HCT116 (cell line): ENCODE measurements at regions not wholly inside any gene's neighbourhood (a gene's known extent, or its start where the extent isn't known, plus 50 kb on each side); places are given as distances from the start of the nearest gene placed in this dataset.

Experiments used
- ATAC-seq: fragments of 200-7000 bp; cut with Tn5 transposase; 2 replicates; pipeline ENCODE4 v1.9.1; 2020; ENCODE audit warnings: mild to moderate bottlenecking, moderate library complexity
- BruUV-seq: library from RNA; stranded (reverse); fragments of 400-500 nt; replicated peaks from 2 replicates; lab custom pipeline; 2021; lab: Mats Ljungman, UMichigan
- CTCF ChIA-PET: fragments of 300-600 bp; sonication (Branson Sonifier 250); formaldehyde crosslinking; loops from one replicate; lab custom pipeline; 2021; ENCODE audit warnings: antibody characterized with exemption; lab: Charles Lee
- POLR2A ChIA-PET: fragments of 300-600, 350-600 bp; sonication (Branson Sonifier 250); formaldehyde crosslinking; loops from one replicate; lab custom pipeline; 2021; ENCODE audit warnings: antibody characterized with exemption; lab: Charles Lee
- RAD21 ChIA-PET, 2 experiments: fragments of 300-600 bp; sonication (Branson Sonifier 250); formaldehyde crosslinking; loops; one replicate each; lab custom pipeline; 2023; ENCODE audit warnings: low total read pairs in 2 of 2; ENCODE audit not compliant: uncharacterized antibody in 2 of 2, unreplicated experiment in 2 of 2, low non-redundant PET in 1 of 2; lab: Charles Lee
- DNase-seq: peaks from one replicate; pipeline ENCODE4 v3.0.0-alpha.2; 2010; ENCODE audit warnings: low read depth, low spot score
- H2AFZ ChIP-seq: fragments of 200-600 bp; shearing (Covaris generic), sonication (generic); 2 replicates; pipeline ENCODE4 v1.6.1; 2017; ENCODE audit warnings: low read depth, mixed run types, mixed read lengths, antibody characterized with exemption, low read length; ENCODE audit not compliant: poor library complexity, severe bottlenecking
- H3K27ac ChIP-seq: 2 replicates; pipeline ENCODE4 v1.5.1; 2012; ENCODE audit warnings: low read depth, low read length
- H3K27me3 ChIP-seq: fragments of 200-600 bp; sonication (generic); 2 replicates; pipeline ENCODE4 v1.6.1; 2016; ENCODE audit warnings: mixed run types, low read length, mixed read lengths; ENCODE audit not compliant: insufficient read depth
- H3K36me3 ChIP-seq, 2 experiments: fragments of 200-500 bp in 1 of 2; fragments of 200-600 bp in 1 of 2; sonication (Bioruptor generic) in 1 of 2; sonication (generic) in 1 of 2; 2 replicates each; pipeline versions ENCODE4 v1.5.1 to v1.6.1; 2014 to 2016; ENCODE audit warnings: low read length in 2 of 2, inconsistent platforms in 1 of 2, mixed read lengths in 1 of 2, mixed run types in 1 of 2; ENCODE audit not compliant: insufficient read depth in 2 of 2, control insufficient read depth in 1 of 2
- H3K4me1 ChIP-seq, 2 experiments: fragments of 200-600 bp in 1 of 2; sonication (generic) in 1 of 2; 2 replicates each; pipeline versions ENCODE4 v1.5.1 to v1.6.1; 2012 to 2017; ENCODE audit warnings: low read length in 2 of 2, inconsistent platforms in 1 of 2, mild to moderate bottlenecking in 1 of 2, mixed read lengths in 1 of 2, mixed run types in 1 of 2, moderate library complexity in 1 of 2; ENCODE audit not compliant: insufficient read depth in 2 of 2, control insufficient read depth in 1 of 2
- H3K4me2 ChIP-seq: fragments of 200-600 bp; sonication (generic); 2 replicates; pipeline ENCODE4 v1.6.1; 2017; ENCODE audit warnings: mixed run types, low read length, mixed read lengths
- H3K4me3 ChIP-seq, 2 experiments: fragments of 200-600 bp in 1 of 2; sonication (generic) in 1 of 2; replicated peaks in 1 of 2; 2 replicates each; pipeline ENCODE4 v1.5.1; 2011 to 2016; ENCODE audit warnings: low read length in 2 of 2, control low read depth in 1 of 2, low read depth in 1 of 2, mild to moderate bottlenecking in 1 of 2, mixed read lengths in 1 of 2, mixed run types in 1 of 2
- H3K79me2 ChIP-seq: fragments of 200-600 bp; sonication (generic); 2 replicates; pipeline ENCODE4 v1.6.1; 2017; ENCODE audit warnings: mild to moderate bottlenecking, mixed run types, low read length, moderate library complexity, mixed read lengths; ENCODE audit not compliant: insufficient read depth
- H3K9ac ChIP-seq: fragments of 200-600 bp; sonication (generic); 2 replicates; pipeline ENCODE4 v1.6.1; 2016; ENCODE audit warnings: low read length, mixed read lengths
- H3K9me2 ChIP-seq: fragments of 200-600 bp; sonication (generic), shearing (Covaris generic); 2 replicates; pipeline ENCODE4 v1.6.1; 2017; ENCODE audit warnings: mixed run types, mild to moderate bottlenecking, moderate library complexity; ENCODE audit not compliant: insufficient read depth
- H3K9me3 ChIP-seq, 2 experiments: fragments of 200-500 bp in 1 of 2; fragments of 200-600 bp in 1 of 2; sonication (Bioruptor generic) in 1 of 2; sonication (generic) in 1 of 2; 2 replicates each; pipeline ENCODE4 v1.6.1; 2014 to 2017; ENCODE audit warnings: low read length in 2 of 2, mixed read lengths in 2 of 2, inconsistent platforms in 1 of 2, low read depth in 1 of 2, mild to moderate bottlenecking in 1 of 2, mixed run types in 1 of 2, moderate library complexity in 1 of 2; ENCODE audit not compliant: control insufficient read depth in 1 of 2, insufficient read depth in 1 of 2
- H4K20me1 ChIP-seq: fragments of 200-600 bp; sonication (generic), shearing (Covaris generic); 2 replicates; pipeline ENCODE4 v1.6.1; 2017; ENCODE audit warnings: mixed run types, mild to moderate bottlenecking, moderate library complexity; ENCODE audit not compliant: insufficient read depth
- CBX3 ChIP-seq: IDR thresholded peaks from 2 replicates; pipeline ENCODE4 v1.6.1; 2012; ENCODE audit warnings: low read depth
- CEBPB ChIP-seq: IDR thresholded peaks from 2 replicates; pipeline ENCODE4 v1.6.1; 2012; ENCODE audit warnings: low read depth
- EGR1 ChIP-seq: IDR thresholded peaks from 2 replicates; pipeline ENCODE4 v1.6.1; 2012; ENCODE audit warnings: low read depth
- ELF1 ChIP-seq: IDR thresholded peaks from 2 replicates; pipeline ENCODE4 v1.6.1; 2012; ENCODE audit warnings: low read depth, borderline replicate concordance
- EZH2phosphoT487 ChIP-seq: fragments of 200-600 bp; IDR thresholded peaks from 2 replicates; pipeline ENCODE4 v1.6.1; 2018; ENCODE audit warnings: antibody characterized with exemption, borderline replicate concordance
- FOSL1 ChIP-seq: IDR thresholded peaks from 2 replicates; pipeline ENCODE4 v1.6.1; 2012; ENCODE audit warnings: low read depth
- POLR2A ChIP-seq: IDR thresholded peaks from 2 replicates; pipeline ENCODE4 v1.7.0; 2011; ENCODE audit warnings: borderline replicate concordance; ENCODE audit not compliant: insufficient read depth, insufficient read length; ENCODE audit errors: extremely low read depth
- RAD21 ChIP-seq: IDR thresholded peaks from 2 replicates; pipeline ENCODE4 v1.6.1; 2012; ENCODE audit warnings: low read depth, mild to moderate bottlenecking
- SRF ChIP-seq: IDR thresholded peaks from 2 replicates; pipeline ENCODE4 v1.6.1; 2012; ENCODE audit warnings: low read depth
- intact Hi-C: fragments of 100-400 bp; cut with micrococcal nuclease; formaldehyde crosslinking; loops from 2 replicates; pipeline ENCODE4 v1.10.0; 2022
- TF ChIP-seq, protein P1 (sequence below): IDR thresholded peaks from 2 replicates; pipeline ENCODE4 v1.6.1; 2012
- TF ChIP-seq, protein P2 (sequence below): IDR thresholded peaks from 2 replicates; pipeline ENCODE4 v1.6.1; 2011; ENCODE audit warnings: mild to moderate bottlenecking, low read length, moderate library complexity; ENCODE audit not compliant: insufficient replicate concordance; ENCODE audit errors: extremely low read depth
- TF ChIP-seq, protein P3 (sequence below): IDR thresholded peaks from 2 replicates; pipeline ENCODE4 v1.6.1; 2012

DNA sequence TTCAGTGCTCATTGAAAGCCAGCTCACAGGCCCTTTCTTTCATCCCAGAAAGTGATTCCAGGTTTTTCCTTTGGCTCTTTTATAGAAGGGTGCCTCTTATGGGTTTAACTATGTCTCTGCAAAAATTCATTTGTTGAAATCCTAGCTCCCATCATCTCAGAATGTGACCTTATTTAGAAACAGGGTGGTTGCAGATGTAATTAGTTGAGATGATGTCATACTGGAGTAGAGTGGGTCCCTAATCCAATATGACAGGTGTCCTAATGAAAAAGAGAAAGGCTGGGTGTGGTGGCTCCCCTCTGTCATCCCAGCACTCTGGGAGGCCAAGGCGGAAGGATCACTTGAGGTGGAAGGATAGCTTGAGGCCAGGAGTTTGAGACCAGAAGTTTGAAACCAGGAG, 64.2 kb upstream of the FAM20A start:
- H3K9ac ChIP-seq = no peak overlapping the region
- H3K27me3 ChIP-seq = 0 out of 2 replicates have a peak, but pooled peaks cover 12% of the 10 kb centered on the region
- POLR2A ChIA-PET = no interaction called here
- no peaks in the 10 kb centered on the region for H4K20me1 ChIP-seq
- no peaks in the 10 kb centered on the region for H3K9me2 ChIP-seq
- no peaks in the 10 kb centered on the region for H3K36me3 ChIP-seq
- no peak overlapping the region for H3K27ac ChIP-seq
- RAD21 ChIA-PET = no interaction called here
- intact Hi-C loops = no loop called here
- no peak for ATAC-seq
- TF ChIP-seq EGR1 (no peak), CEBPB (no peak), RAD21 (no peak), POLR2A (no peak), EZH2phosphoT487 (no peak), FOSL1 (no peak), SRF (no peak), CBX3 (no peak), ELF1 (no peak)
- TF ChIP-seq, protein P1, sequence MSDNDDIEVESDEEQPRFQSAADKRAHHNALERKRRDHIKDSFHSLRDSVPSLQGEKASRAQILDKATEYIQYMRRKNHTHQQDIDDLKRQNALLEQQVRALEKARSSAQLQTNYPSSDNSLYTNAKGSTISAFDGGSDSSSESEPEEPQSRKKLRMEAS = no peak
- TF ChIP-seq, protein P2, sequence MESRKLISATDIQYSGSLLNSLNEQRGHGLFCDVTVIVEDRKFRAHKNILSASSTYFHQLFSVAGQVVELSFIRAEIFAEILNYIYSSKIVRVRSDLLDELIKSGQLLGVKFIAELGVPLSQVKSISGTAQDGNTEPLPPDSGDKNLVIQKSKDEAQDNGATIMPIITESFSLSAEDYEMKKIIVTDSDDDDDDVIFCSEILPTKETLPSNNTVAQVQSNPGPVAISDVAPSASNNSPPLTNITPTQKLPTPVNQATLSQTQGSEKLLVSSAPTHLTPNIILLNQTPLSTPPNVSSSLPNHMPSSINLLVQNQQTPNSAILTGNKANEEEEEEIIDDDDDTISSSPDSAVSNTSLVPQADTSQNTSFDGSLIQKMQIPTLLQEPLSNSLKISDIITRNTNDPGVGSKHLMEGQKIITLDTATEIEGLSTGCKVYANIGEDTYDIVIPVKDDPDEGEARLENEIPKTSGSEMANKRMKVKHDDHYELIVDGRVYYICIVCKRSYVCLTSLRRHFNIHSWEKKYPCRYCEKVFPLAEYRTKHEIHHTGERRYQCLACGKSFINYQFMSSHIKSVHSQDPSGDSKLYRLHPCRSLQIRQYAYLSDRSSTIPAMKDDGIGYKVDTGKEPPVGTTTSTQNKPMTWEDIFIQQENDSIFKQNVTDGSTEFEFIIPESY = no peak
- TF ChIP-seq, protein P3, sequence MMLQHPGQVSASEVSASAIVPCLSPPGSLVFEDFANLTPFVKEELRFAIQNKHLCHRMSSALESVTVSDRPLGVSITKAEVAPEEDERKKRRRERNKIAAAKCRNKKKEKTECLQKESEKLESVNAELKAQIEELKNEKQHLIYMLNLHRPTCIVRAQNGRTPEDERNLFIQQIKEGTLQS = no peak
- TF ChIP-seq, all 23 proteins: peak for 0
- BruUV-seq = no TSS peak
- Histone ChIP-seq H3K4me3 (no peak overlapping the region), H3K9me3 (no peaks in the 10 kb centered on the region), H3K4me2 (no peak overlapping the region), H2AFZ (no peak overlapping the region), H3K4me1 (no peaks in the 10 kb centered on the region), H3K79me2 (no peaks in the 10 kb centered on the region)
- no peak for DNase-seq
- CTCF ChIA-PET = no interaction called here
